Rectal smooth muscle tissue (tissue), 1 donor: ENCODE measurements at regions not wholly inside any gene's neighbourhood (a gene's known extent, or its start where the extent isn't known, plus 50 kb on each side); places are given as distances from the start of the nearest gene placed in this dataset.

ENCODE experiments used
- H3K27ac ChIP-seq: one replicate; pipeline ENCODE4 v1.7.0; 2013; ENCODE audit warnings: low read depth, low read length, inconsistent platforms
- H3K27me3 ChIP-seq: one replicate; pipeline ENCODE4 v1.7.0; 2013; ENCODE audit warnings: low read length; ENCODE audit not compliant: control insufficient read depth, insufficient read depth
- H3K36me3 ChIP-seq: one replicate; pipeline ENCODE4 v1.7.0; 2013; ENCODE audit warnings: low read length; ENCODE audit not compliant: control insufficient read depth, insufficient read depth
- H3K4me1 ChIP-seq: one replicate; pipeline ENCODE4 v1.7.0; 2013; ENCODE audit warnings: low read length; ENCODE audit not compliant: control insufficient read depth, insufficient read depth
- H3K4me3 ChIP-seq: one replicate; pipeline ENCODE4 v1.7.0; 2013; ENCODE audit warnings: low read length
- H3K9ac ChIP-seq: one replicate; pipeline ENCODE4 v1.7.0; 2013; ENCODE audit warnings: low read length

GRCh38 chr13:99709134-99709533, 207.9 kb downstream of the TM9SF2 start:
- H3K36me3 ChIP-seq, result no peaks in the 10 kb centered on the region
- no peak overlapping the region for H3K9ac ChIP-seq
- H3K27ac ChIP-seq, result no peak overlapping the region
- H3K4me1 ChIP-seq, result no peaks in the 10 kb centered on the region
- no peaks in the 10 kb centered on the region for H3K27me3 ChIP-seq
- H3K4me3 ChIP-seq, result no peak overlapping the region

- Histone ChIP-seq H3K27ac (no peak overlapping the region), H3K4me1 (no peaks in the 10 kb centered on the region), H3K36me3 (no peaks in the 10 kb centered on the region), H3K27me3 (no peaks in the 10 kb centered on the region), H3K4me3 (no peak overlapping the region), H3K9ac (no peak overlapping the region)
Observed at GRCh38 chr13:99704390-99704789, 203.1 kb downstream of the TM9SF2 start.

- H3K4me1 ChIP-seq, result no peaks in the 10 kb centered on the region
- no peak overlapping the region for H3K27ac ChIP-seq
- H3K27me3 ChIP-seq, result no peaks in the 10 kb centered on the region
- H3K9ac ChIP-seq, result no peak overlapping the region
- no peaks in the 10 kb centered on the region for H3K36me3 ChIP-seq
- no peak overlapping the region for H3K4me3 ChIP-seq
Observed at GRCh38 chr13:99703908-99704307, 202.6 kb downstream of the TM9SF2 start.

- no peaks in the 10 kb centered on the region for H3K4me1 ChIP-seq
- H3K36me3 ChIP-seq, result no peaks in the 10 kb centered on the region
- no peak overlapping the region for H3K9ac ChIP-seq
- no peak overlapping the region for H3K4me3 ChIP-seq
- H3K27ac ChIP-seq, result no peak overlapping the region
- H3K27me3 ChIP-seq, result no peaks in the 10 kb centered on the region
Observed at GRCh38 chr13:99702687-99703319, 201.5 kb downstream of the TM9SF2 start.

GRCh38 chr13:99700468-99700867, 199.2 kb downstream of the TM9SF2 start:
- Histone ChIP-seq H3K27me3 (no peaks in the 10 kb centered on the region), H3K9ac (no peak overlapping the region), H3K27ac (no peak overlapping the region), H3K36me3 (no peaks in the 10 kb centered on the region), H3K4me3 (no peak overlapping the region), H3K4me1 (no peaks in the 10 kb centered on the region)

DNA sequence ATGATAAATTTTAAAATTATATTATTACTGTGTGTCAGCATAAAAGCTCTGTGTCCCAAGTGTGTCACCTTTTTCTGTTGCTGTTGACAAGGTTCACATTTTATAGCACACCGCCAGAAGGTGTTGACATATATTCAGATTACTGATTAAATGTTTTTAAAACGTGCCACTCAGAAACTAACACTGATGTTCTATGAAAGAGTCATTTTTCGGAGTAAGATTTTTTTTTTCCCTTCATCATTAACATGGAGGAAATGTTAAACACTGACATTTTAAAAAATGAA, 197.5 kb downstream of the TM9SF2 start:
- Histone ChIP-seq H3K4me3 (no peak overlapping the region), H3K27ac (no peak overlapping the region), H3K9ac (no peak overlapping the region), H3K4me1 (no peaks in the 10 kb centered on the region), H3K27me3 (no peaks in the 10 kb centered on the region), H3K36me3 (no peaks in the 10 kb centered on the region)

DNA sequence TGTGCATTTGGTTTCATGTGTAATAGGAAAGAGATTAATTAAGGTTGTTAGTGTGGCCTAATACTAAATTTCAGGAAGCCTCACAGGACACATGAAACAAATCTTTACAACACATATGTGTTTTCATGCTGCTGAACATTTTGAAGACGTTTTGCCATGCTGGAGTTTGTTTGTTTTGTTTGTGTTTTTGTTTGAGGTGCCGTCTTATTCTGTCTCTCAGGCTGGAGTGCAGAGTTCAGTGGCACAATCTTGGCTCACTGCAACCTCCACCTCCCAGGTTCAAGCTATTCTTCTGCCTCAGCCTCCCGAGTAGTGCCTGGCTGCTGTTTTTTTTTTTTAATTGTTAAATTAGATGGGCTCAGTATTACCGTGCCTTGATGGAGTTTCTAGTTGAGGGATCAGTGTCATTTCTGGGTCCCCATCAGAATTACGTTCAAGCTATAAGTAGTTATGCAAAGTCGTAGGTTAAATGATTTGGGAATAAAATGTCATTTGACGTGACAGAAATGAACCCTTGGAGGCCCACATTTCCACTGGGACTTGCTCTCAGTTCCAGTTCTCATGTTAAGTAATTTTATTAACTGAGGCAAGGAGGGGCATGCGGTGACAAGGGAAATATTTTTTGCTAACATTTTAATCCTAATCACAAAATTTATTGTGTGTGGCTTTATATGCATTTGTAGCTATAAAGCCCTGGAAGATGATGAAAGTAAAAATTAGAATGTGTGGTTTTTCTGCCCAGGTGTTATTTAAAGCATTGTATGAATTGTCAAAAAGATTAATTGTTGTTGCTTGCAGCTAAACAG, 196.9 kb downstream of the TM9SF2 start:
- Histone ChIP-seq H3K9ac (no peak overlapping the region), H3K27ac (no peak overlapping the region), H3K27me3 (no peaks in the 10 kb centered on the region), H3K4me3 (no peak overlapping the region), H3K4me1 (no peaks in the 10 kb centered on the region), H3K36me3 (no peaks in the 10 kb centered on the region)

GRCh38 chr13:99695857-99696256, 194.6 kb downstream of the TM9SF2 start:
- H3K9ac ChIP-seq, result no peak overlapping the region
- H3K27me3 ChIP-seq, result no peaks in the 10 kb centered on the region
- H3K27ac ChIP-seq, result no peak overlapping the region
- no peak overlapping the region for H3K4me3 ChIP-seq
- H3K36me3 ChIP-seq, result no peaks in the 10 kb centered on the region
- H3K4me1 ChIP-seq, result no peaks in the 10 kb centered on the region

DNA sequence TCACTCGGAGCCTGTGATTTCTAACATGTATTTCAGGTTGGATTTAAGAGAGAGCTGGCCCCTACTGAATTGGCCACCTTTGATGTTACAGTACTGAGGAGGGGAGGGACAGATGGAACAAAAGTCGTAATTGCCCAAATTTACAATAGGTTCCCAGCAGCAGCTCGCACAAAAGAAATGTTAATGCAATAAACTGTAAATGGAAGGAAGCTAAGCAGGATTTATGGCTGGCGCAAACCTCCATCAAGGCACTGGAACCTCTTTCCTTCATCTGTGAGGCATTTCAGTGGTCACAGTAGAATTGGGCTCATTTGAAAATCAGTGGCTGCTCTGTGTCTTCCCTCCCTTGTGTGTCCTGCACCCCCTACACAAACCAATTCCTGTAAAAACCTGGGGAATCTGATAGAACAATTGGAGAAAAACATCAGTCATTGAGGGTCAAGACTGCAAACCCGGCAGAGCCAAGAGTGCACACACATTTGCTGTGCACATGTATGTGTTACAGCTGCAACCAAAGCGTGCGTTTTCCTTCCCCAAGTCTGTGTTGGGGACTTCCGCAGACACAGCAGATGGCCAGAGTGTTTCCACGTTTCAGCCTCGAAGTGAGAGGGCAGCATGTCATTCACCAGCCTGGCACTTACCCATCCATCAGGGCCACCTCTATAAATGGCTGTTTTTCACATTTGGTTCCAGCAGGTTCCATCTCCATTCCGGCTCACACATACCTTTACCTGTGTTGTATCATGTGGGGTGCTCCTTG, 192.8 kb downstream of the TM9SF2 start:
- Histone ChIP-seq H3K27ac (no peak overlapping the region), H3K4me1 (no peaks in the 10 kb centered on the region), H3K9ac (no peak overlapping the region), H3K4me3 (no peak overlapping the region), H3K27me3 (no peaks in the 10 kb centered on the region), H3K36me3 (no peaks in the 10 kb centered on the region)

DNA sequence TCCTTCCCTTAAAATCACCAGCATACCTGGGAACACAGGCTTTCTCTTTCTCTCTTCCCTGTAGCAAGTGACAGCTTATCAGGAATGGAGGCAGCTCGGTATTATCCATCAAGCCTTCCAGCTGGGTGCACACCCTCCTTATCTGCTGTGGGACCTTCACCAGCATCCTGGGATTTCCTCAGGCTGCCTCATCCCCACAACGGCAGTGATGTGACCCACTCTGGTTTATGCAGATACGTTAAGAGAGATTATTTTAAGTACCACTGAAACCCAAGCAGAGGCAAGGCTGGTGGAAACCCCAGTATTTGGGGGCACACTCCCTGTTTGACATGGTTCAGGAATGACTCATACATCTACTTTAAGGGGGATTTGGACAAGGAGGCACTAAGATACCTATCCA, 192.1 kb downstream of the TM9SF2 start:
- H3K27ac ChIP-seq, result no peak overlapping the region
- no peaks in the 10 kb centered on the region for H3K4me1 ChIP-seq
- no peaks in the 10 kb centered on the region for H3K36me3 ChIP-seq
- H3K9ac ChIP-seq, result no peak overlapping the region
- H3K27me3 ChIP-seq, result no peaks in the 10 kb centered on the region
- no peak overlapping the region for H3K4me3 ChIP-seq

DNA sequence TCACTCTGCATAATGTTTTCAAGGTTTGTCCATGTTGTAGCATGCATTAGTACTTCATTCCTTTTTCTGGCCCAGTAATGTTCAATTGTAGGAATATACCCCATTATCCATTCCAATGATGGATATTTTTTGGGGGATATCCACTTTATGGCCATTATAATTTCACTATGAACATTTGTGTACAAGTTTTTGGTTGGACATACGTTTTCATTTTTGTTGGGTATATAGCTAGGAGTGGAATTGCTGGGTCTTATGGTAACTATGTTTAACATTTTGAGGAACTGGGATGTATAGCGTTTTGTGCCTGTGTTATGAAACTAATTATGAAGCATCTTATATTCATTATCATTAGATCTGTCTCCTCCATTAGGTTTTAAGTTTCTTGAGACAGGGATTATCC, 191.6 kb downstream of the TM9SF2 start:
- Histone ChIP-seq H3K27me3 (no peaks in the 10 kb centered on the region), H3K36me3 (no peaks in the 10 kb centered on the region), H3K9ac (no peak overlapping the region), H3K27ac (no peak overlapping the region), H3K4me3 (no peak overlapping the region), H3K4me1 (no peaks in the 10 kb centered on the region)

DNA sequence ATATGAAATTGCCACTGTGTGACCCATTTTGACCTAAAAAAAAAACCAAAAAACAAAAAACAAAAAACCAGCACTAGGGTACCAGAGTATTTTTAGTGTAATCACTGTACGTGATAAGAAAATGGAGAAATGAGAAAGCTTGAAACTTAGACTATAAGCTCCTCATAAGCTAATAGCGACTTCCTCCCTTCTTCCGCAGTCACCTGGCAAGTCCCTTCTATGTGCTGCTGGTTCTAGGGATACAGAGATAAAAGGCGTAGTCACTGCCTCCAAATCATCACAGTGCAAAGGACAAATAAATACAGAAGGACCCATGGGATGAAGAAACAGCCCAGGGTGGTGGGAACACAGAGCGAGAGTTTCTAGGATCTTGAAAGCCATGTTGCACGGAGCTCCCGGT, 190.3 kb downstream of the TM9SF2 start:
- no peak overlapping the region for H3K4me3 ChIP-seq
- H3K9ac ChIP-seq, result no peak overlapping the region
- H3K36me3 ChIP-seq, result no peaks in the 10 kb centered on the region
- no peaks in the 10 kb centered on the region for H3K27me3 ChIP-seq
- H3K4me1 ChIP-seq, result no peaks in the 10 kb centered on the region
- H3K27ac ChIP-seq, result no peak overlapping the region
